Karpas-422 (cell line): ENCODE measurements at regions not wholly inside any gene's neighbourhood (a gene's known extent, or its start where the extent isn't known, plus 50 kb on each side); places are given as distances from the start of the nearest gene placed in this dataset.

Experiments used
- DNase-seq: peaks from one replicate; pipeline ENCODE4 v3.0.0-alpha.2; 2015
- H2AFZ ChIP-seq: fragments of 200-600 bp; sonication (generic); 2 replicates; pipeline ENCODE4 v1.6.1; 2014; ENCODE audit warnings: antibody characterized with exemption, low read length, mixed read lengths
- H3K27ac ChIP-seq: fragments of 200-600 bp; sonication (generic); 2 replicates; pipeline ENCODE4 v1.5.1; 2014; ENCODE audit warnings: mild to moderate bottlenecking, low read length, moderate library complexity
- H3K27me3 ChIP-seq: fragments of 200-600 bp; sonication (generic); 2 replicates; pipeline ENCODE4 v1.6.1; 2014; ENCODE audit warnings: low read length, mixed read lengths
- H3K36me3 ChIP-seq: fragments of 200-600 bp; sonication (generic); 2 replicates; pipeline ENCODE4 v1.6.1; 2014; ENCODE audit warnings: low read length, mixed read lengths; ENCODE audit not compliant: insufficient read depth
- H3K4me1 ChIP-seq: fragments of 200-600 bp; sonication (generic); 2 replicates; pipeline ENCODE4 v1.6.1; 2014; ENCODE audit warnings: mild to moderate bottlenecking, low read length, mixed read lengths
- H3K4me2 ChIP-seq: fragments of 200-600 bp; sonication (generic); 2 replicates; pipeline ENCODE4 v1.6.1; 2014; ENCODE audit warnings: low read length, low read depth, mild to moderate bottlenecking; ENCODE audit not compliant: poor library complexity, severe bottlenecking
- H3K4me3 ChIP-seq: fragments of 200-600 bp; sonication (generic); 2 replicates; pipeline ENCODE4 v1.5.1; 2014; ENCODE audit warnings: mild to moderate bottlenecking, antibody characterized with exemption, low read length, mixed read lengths
- H3K79me2 ChIP-seq: fragments of 200-600 bp; sonication (generic); 2 replicates; pipeline ENCODE4 v1.6.1; 2014; ENCODE audit warnings: mild to moderate bottlenecking, low read length, mixed read lengths
- H3K9ac ChIP-seq: fragments of 200-600 bp; sonication (generic); 2 replicates; pipeline ENCODE4 v1.6.0; 2014; ENCODE audit warnings: low read length
- H3K9me2 ChIP-seq: fragments of 200-600 bp; sonication (generic), shearing (Covaris generic); replicated peaks from 2 replicates; pipeline ENCODE4 v1.6.0; 2014; ENCODE audit warnings: mild to moderate bottlenecking, low read length, moderate library complexity; ENCODE audit not compliant: insufficient read depth
- H3K9me3 ChIP-seq: fragments of 300-700, 200-600 bp; sonication (generic); 2 replicates; pipeline ENCODE4 v1.6.1; 2014; ENCODE audit warnings: low read length, mixed read lengths
- H4K20me1 ChIP-seq: fragments of 200-600 bp; sonication (generic); 2 replicates; pipeline ENCODE4 v1.6.1; 2014; ENCODE audit warnings: mild to moderate bottlenecking, antibody characterized with exemption, low read length, low read depth; ENCODE audit not compliant: insufficient read depth

DNA sequence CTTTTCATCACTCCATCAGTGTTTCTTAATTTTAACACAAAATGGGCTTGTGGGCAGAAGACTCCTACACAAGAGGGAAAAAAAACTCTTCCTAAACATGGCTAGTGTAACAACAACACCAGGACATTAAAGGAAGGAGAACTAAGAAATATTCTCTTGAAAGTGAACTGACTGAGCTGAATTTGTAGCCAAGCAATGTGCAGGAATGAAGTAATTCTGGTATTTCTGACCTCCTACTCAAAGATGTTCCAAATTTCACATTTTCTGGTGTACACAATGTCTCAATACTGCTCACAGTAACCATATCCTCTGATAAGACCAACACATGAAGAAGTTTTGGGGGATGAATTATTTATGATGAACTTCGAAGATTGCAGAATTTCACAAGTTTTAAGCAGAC, 357.3 kb downstream of the DUSP6 start:
- H4K20me1 ChIP-seq, result no peaks in the 10 kb centered on the region
- H3K4me1 ChIP-seq, result no peaks in the 10 kb centered on the region
- no peaks in the 10 kb centered on the region for H3K9me3 ChIP-seq
- no peak for DNase-seq
- no peaks in the 10 kb centered on the region for H3K27me3 ChIP-seq
- no peak overlapping the region for H3K27ac ChIP-seq
- no peak overlapping the region for H3K9ac ChIP-seq
- H3K4me2 ChIP-seq, result no peak overlapping the region
- H3K9me2 ChIP-seq, result no peaks in the 10 kb centered on the region
- H3K79me2 ChIP-seq, result no peaks in the 10 kb centered on the region
- H2AFZ ChIP-seq, result no peak overlapping the region
- no peak overlapping the region for H3K4me3 ChIP-seq
- H3K36me3 ChIP-seq, result no peaks in the 10 kb centered on the region

- H3K9me3 ChIP-seq, result no peaks in the 10 kb centered on the region
- no peak for DNase-seq
- no peak overlapping the region for H3K4me3 ChIP-seq
- H3K4me1 ChIP-seq, result no peaks in the 10 kb centered on the region
- no peaks in the 10 kb centered on the region for H3K79me2 ChIP-seq
- H3K27ac ChIP-seq, result no peak overlapping the region
- H3K27me3 ChIP-seq, result no peaks in the 10 kb centered on the region
- H2AFZ ChIP-seq, result no peak overlapping the region
- H3K4me2 ChIP-seq, result no peak overlapping the region
- no peaks in the 10 kb centered on the region for H4K20me1 ChIP-seq
- no peak overlapping the region for H3K9ac ChIP-seq
- H3K9me2 ChIP-seq, result no peaks in the 10 kb centered on the region
- no peaks in the 10 kb centered on the region for H3K36me3 ChIP-seq
Measured at GRCh38 chr12:88994537-88994936, 357.8 kb downstream of the DUSP6 start.

DNA sequence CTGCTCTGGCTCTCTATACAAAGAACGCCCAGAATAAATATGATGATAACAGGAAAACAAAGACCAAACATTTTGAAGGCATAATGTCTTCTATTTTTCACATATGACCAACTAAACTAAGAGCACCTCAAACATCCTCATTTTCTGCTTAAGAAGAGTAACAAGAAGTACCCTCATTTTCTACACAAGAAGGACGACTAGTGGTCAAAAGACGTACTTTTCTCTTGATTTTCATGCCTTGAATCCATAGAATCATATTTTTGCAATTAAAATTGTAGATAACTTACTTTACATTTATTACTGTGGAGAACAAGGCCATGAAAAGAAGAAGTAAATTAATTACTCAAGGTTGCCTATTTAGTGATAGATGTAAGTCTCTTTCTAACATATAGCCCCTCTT, 358.6 kb downstream of the DUSP6 start:
- H3K36me3 ChIP-seq, result no peaks in the 10 kb centered on the region
- H2AFZ ChIP-seq, result no peak overlapping the region
- no peaks in the 10 kb centered on the region for H3K9me3 ChIP-seq
- H3K27ac ChIP-seq, result no peak overlapping the region
- H3K4me2 ChIP-seq, result no peak overlapping the region
- H3K79me2 ChIP-seq, result no peaks in the 10 kb centered on the region
- no peak overlapping the region for H3K4me3 ChIP-seq
- no peak overlapping the region for H3K9ac ChIP-seq
- H4K20me1 ChIP-seq, result no peaks in the 10 kb centered on the region
- no peaks in the 10 kb centered on the region for H3K4me1 ChIP-seq
- no peaks in the 10 kb centered on the region for H3K27me3 ChIP-seq
- peak; percentile 76 for DNase-seq
- H3K9me2 ChIP-seq, result no peaks in the 10 kb centered on the region

- Histone ChIP-seq H3K36me3 (no peaks in the 10 kb centered on the region), H3K9me2 (no peaks in the 10 kb centered on the region), H3K9ac (no peak overlapping the region), H3K9me3 (no peaks in the 10 kb centered on the region), H3K79me2 (no peaks in the 10 kb centered on the region), H3K4me3 (no peak overlapping the region), H3K27ac (no peak overlapping the region), H3K4me2 (no peak overlapping the region), H3K4me1 (no peaks in the 10 kb centered on the region), H3K27me3 (no peaks in the 10 kb centered on the region), H4K20me1 (no peaks in the 10 kb centered on the region), H2AFZ (no peak overlapping the region)
- no peak for DNase-seq
Measured at GRCh38 chr12:88986056-88986455, 366.2 kb downstream of the DUSP6 start.

DNA sequence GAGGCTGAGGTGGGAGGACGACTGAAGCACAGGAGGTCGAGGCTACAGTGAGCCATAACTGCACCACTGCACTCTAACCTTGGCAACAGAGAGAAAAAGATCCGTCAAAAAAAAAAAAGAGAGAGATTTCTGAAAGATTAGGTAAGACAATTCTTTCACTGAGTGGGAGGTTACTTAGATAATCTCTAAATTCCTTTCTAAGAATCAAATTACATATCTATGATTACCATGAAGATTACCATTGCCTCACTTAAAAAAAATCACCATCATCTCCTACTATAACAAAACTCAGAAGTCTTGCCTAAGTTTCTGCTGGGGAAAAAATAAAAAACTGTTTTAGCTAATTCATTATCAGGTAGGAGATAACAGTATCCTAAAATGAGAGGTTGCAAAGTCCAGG, 366.7 kb downstream of the DUSP6 start:
- Histone ChIP-seq H3K36me3 (no peaks in the 10 kb centered on the region), H3K9me2 (no peaks in the 10 kb centered on the region), H2AFZ (no peak overlapping the region), H3K4me1 (no peaks in the 10 kb centered on the region), H3K79me2 (no peaks in the 10 kb centered on the region), H3K27ac (no peak overlapping the region), H3K9me3 (no peaks in the 10 kb centered on the region), H3K4me3 (no peak overlapping the region), H3K27me3 (no peaks in the 10 kb centered on the region), H3K4me2 (no peak overlapping the region), H4K20me1 (no peaks in the 10 kb centered on the region), H3K9ac (no peak overlapping the region)
- DNase-seq, result no peak

GRCh38 chr12:88985011-88985410, 367.3 kb downstream of the DUSP6 start:
- no peak overlapping the region for H2AFZ ChIP-seq
- no peaks in the 10 kb centered on the region for H4K20me1 ChIP-seq
- no peaks in the 10 kb centered on the region for H3K9me3 ChIP-seq
- no peak overlapping the region for H3K27ac ChIP-seq
- no peak overlapping the region for H3K4me2 ChIP-seq
- H3K27me3 ChIP-seq, result no peaks in the 10 kb centered on the region
- DNase-seq, result no peak
- no peaks in the 10 kb centered on the region for H3K36me3 ChIP-seq
- no peaks in the 10 kb centered on the region for H3K9me2 ChIP-seq
- no peak overlapping the region for H3K9ac ChIP-seq
- H3K79me2 ChIP-seq, result no peaks in the 10 kb centered on the region
- no peaks in the 10 kb centered on the region for H3K4me1 ChIP-seq
- no peak overlapping the region for H3K4me3 ChIP-seq

DNA sequence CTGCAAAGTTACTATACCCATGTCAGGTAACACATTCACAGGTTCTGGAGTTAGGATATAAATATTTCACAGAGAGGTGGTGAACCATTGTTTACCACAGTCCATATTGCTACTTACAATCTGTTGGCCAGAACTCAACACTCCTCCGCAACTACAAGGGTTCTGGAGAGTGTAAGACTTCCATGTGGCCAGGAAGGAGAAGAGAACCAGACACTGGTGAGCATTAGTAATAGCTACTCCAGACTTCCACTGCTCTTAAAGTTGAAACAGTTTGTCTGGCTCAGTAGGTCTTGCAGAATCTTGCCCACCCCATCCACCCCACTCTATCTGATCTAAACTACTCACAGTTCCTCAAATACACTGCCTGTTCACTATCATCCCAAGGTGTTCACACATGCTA, 369.6 kb downstream of the DUSP6 start:
- Histone ChIP-seq H2AFZ (no peak overlapping the region), H3K9ac (no peak overlapping the region), H3K4me2 (no peak overlapping the region), H4K20me1 (no peaks in the 10 kb centered on the region), H3K27me3 (no peaks in the 10 kb centered on the region), H3K4me3 (no peak overlapping the region), H3K27ac (no peak overlapping the region), H3K4me1 (no peaks in the 10 kb centered on the region), H3K9me3 (no peaks in the 10 kb centered on the region), H3K9me2 (no peaks in the 10 kb centered on the region), H3K36me3 (no peaks in the 10 kb centered on the region), H3K79me2 (no peaks in the 10 kb centered on the region)
- no peak for DNase-seq

DNA sequence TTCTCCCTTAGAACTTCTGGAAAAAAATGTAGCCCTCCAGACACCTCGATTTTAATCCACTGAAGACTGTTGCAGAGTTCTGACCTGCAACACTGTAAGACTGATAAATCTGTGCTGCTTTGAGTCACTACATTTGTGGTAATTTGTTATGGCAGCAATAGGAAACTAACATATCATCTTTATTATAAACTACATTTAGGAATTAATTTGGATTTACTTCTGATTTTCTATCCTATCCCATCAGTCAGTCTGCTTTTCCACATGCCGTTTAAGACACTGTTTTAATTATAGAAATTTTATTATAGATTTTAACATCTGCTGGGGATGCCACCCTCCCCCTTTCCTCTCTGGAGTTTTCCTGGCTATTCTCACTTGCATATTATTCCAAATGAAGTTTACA, 375.2 kb downstream of the DUSP6 start:
- Histone ChIP-seq H3K9ac (no peak overlapping the region), H3K27ac (no peak overlapping the region), H3K9me3 (no peaks in the 10 kb centered on the region), H4K20me1 (no peaks in the 10 kb centered on the region), H3K4me3 (no peak overlapping the region), H3K4me2 (no peak overlapping the region), H3K36me3 (no peaks in the 10 kb centered on the region), H2AFZ (no peak overlapping the region), H3K79me2 (no peaks in the 10 kb centered on the region), H3K9me2 (no peaks in the 10 kb centered on the region), H3K27me3 (no peaks in the 10 kb centered on the region), H3K4me1 (no peaks in the 10 kb centered on the region)
- no peak for DNase-seq

DNA sequence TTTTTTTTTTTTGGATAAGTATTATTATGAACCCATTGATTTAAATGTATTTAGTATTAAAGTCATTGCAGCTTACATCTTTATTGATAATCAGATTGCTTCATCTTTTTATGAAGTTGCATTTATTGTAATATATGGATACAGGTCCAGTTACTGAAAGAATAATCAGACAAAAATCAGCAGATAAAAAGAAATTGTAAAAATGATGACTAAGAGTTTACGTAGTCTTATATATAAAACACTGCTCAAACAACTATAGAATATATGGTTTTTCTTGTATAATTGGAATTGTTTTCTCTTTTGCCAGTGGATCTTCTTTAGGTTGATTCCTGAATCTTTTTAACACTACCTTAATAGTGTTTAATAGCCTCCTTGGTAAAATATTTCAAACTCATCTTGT, 378.3 kb downstream of the DUSP6 start:
- no peaks in the 10 kb centered on the region for H3K9me2 ChIP-seq
- H3K4me3 ChIP-seq, result no peak overlapping the region
- H3K4me2 ChIP-seq, result no peak overlapping the region
- H3K9ac ChIP-seq, result no peak overlapping the region
- no peaks in the 10 kb centered on the region for H3K27me3 ChIP-seq
- H3K36me3 ChIP-seq, result no peaks in the 10 kb centered on the region
- H3K27ac ChIP-seq, result no peak overlapping the region
- H3K79me2 ChIP-seq, result no peaks in the 10 kb centered on the region
- no peak for DNase-seq
- H3K4me1 ChIP-seq, result no peaks in the 10 kb centered on the region
- no peak overlapping the region for H2AFZ ChIP-seq
- H4K20me1 ChIP-seq, result no peaks in the 10 kb centered on the region
- no peaks in the 10 kb centered on the region for H3K9me3 ChIP-seq
